Testis (tissue), 2 donors: ENCODE measurements at regions not wholly inside any gene's neighbourhood (a gene's known extent, or its start where the extent isn't known, plus 50 kb on each side); places are given as distances from the start of the nearest gene placed in this dataset.

Experiments used
- DNase-seq: peaks from one replicate; pipeline ENCODE4 v3.0.0-alpha.2; 2019
- H3K27ac ChIP-seq, 2 donors: fragments of 200-600 bp; sonication (generic); one replicate each; pipeline ENCODE4 v1.5.1; 2019
- H3K27me3 ChIP-seq: fragments of 200-600 bp; sonication (generic); one replicate; pipeline ENCODE4 v1.5.1; 2019
- H3K36me3 ChIP-seq: fragments of 200-600 bp; sonication (generic); one replicate; pipeline ENCODE4 v1.5.1; 2017; ENCODE audit warnings: low read depth; ENCODE audit errors: missing control alignments
- H3K4me1 ChIP-seq: fragments of 200-600 bp; sonication (generic); one replicate; pipeline ENCODE4 v1.5.1; 2019
- H3K4me3 ChIP-seq, 2 donors: fragments of 200-600 bp; sonication (generic); one replicate each; pipeline ENCODE4 v1.5.1; 2017 to 2019
- H3K9me3 ChIP-seq: fragments of 200-600 bp; sonication (generic); one replicate; pipeline ENCODE4 v1.5.1; 2017
- CTCF ChIP-seq, 3 experiments: fragments of 450-650 bp in 2 of 3; fragments of 200-600 bp in 1 of 3; sonication (generic) in 1 of 3; IDR thresholded peaks; one replicate each; pipeline ENCODE4 v1.5.1; 2016 to 2019; ENCODE audit warnings: antibody characterized with exemption in 3 of 3, mild to moderate bottlenecking in 2 of 3, moderate library complexity in 1 of 3
- POLR2A ChIP-seq: fragments of 450-650 bp; IDR thresholded peaks from one replicate; pipeline ENCODE4 v1.6.1; 2017; ENCODE audit warnings: antibody characterized with exemption, mild to moderate bottlenecking, moderate library complexity
- WGBS, 2 donors: methylation state at CpG; one replicate each; pipeline ENCODE4 v1.1.5; 2018; 5-methylcytosine and 5-hydroxymethylcytosine counted together
- intact Hi-C: fragments of 100-400 bp; cut with DNase I; formaldehyde crosslinking; loops from one replicate; pipeline ENCODE4 v1.15.1; 2023; ENCODE audit warnings: low total_unique reads
- microRNA counts, 2 donors: library from miRNA; unstranded; fragments of <30 nt; microRNA quantifications; one replicate each; lab custom pipeline; 2016
- microRNA-seq, 2 donors: library from miRNA; unstranded; fragments of <30 nt; microRNA quantifications; one replicate each; pipeline ENCODE4, GENCODE V29; 2016; ENCODE audit warnings: borderline number of aligned reads in 2 of 2, borderline replicate concordance in 1 of 2
- small RNA-seq, 2 donors: library from RNA; depleted of rRNA; stranded (forward); fragments of <200 nt; gene quantifications; one replicate each; pipeline ENCODE3, GENCODE V24; 2016

GRCh38 chr1:209531549-209531948 is 52.0 kb upstream of the CAMK1G start:
- H3K27me3 ChIP-seq: no peaks in the 10 kb centered on the region
- H3K9me3 ChIP-seq: no peaks in the 10 kb centered on the region
- DNase-seq: no peak
- 76% methylated on average over 4 of the region's 4 CpGs for WGBS, 2 donors
- H3K4me1 ChIP-seq: no peaks in the 10 kb centered on the region
- H3K27ac ChIP-seq: no peak overlapping the region
- TF ChIP-seq CTCF (IDR thresholded peaks at IDR 0.05) (no peak), POLR2A (no peak)
- no peak overlapping the region for H3K4me3 ChIP-seq
- intact Hi-C loops: no loop called here
- H3K36me3 ChIP-seq: no peaks in the 10 kb centered on the region

MicroRNAs encoded in the stretch of these regions (microRNA counts, 767-probe panel; counts per million panel counts)
- microRNA hsa-miR-205-5p (lab: Ali Mortazavi, UCI): 0 to 152 counts per million in 2 donors

Small RNA genes in the stretch of these regions (microRNA-seq; reads per million reads assigned to microRNA genes)
- gene MIR205: 35.5 to 65.6 reads per million in 2 donors

Small RNA genes in the stretch of these regions (small RNA-seq; reads per million reads assigned to genes)
- 0 reads per million in 2 donors for gene AC104465.1
